GM18508 (cell line): ENCODE measurements at regions not wholly inside any gene's neighbourhood (a gene's known extent, or its start where the extent isn't known, plus 50 kb on each side); places are given as distances from the start of the nearest gene placed in this dataset.

Experiments
- ATAC-seq: cut with Tn5 transposase; IDR thresholded peaks from one replicate; pipeline ENCODE4 v1.9.1; 2021; ENCODE audit warnings: moderate number of reproducible peaks; ENCODE audit not compliant: insufficient read depth, unreplicated experiment

- ATAC-seq = no peak
Observed at GRCh38 chr7:108684629-108685028, 115.0 kb downstream of the DNAJB9 start.

DNA sequence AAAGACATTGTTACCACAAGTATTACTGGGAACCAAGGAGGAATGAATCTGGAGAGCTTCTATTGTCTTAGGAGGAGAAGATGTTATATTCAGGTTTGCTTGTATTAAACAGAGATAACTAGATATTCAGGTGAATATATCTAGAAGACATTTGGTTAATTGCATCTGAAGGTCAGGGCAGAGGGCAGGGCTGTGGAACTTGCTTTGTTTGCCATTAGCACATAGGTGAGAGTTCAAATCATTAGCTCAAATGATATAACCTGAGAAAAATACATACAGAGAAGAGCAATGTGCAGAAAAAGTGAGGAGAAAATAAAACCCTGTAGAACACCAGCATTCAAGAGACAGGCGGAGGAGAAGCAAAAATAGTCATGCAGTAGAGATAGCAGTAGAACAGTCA, 116.8 kb downstream of the DNAJB9 start:
- ATAC-seq = no peak

GRCh38 chr7:108697254-108697653, 127.6 kb downstream of the DNAJB9 start:
- no peak for ATAC-seq

GRCh38 chr7:108711611-108712010, 141.9 kb downstream of the DNAJB9 start:
- ATAC-seq = no peak

- ATAC-seq = no peak
Observed at GRCh38 chr7:108716783-108717182, 147.1 kb downstream of the DNAJB9 start.

DNA sequence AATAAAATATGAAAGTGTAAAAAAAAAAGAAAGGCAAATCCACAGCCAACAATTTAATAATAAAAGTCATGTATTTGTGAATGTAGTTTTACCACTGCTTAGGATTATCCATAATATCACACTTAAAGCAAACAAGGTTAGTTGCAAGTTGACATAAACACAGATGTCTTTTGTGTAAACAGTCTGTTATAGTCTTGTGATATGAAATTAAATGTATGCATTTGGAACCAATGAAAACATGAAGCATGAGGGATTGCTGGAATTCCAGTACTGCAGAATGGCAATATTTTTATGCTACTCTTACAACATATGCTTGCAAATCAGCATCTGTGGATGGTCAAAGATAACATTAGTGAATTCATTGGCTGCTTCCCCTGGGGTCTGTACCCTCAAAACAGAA, 148.1 kb downstream of the DNAJB9 start:
- ATAC-seq = no peak

DNA sequence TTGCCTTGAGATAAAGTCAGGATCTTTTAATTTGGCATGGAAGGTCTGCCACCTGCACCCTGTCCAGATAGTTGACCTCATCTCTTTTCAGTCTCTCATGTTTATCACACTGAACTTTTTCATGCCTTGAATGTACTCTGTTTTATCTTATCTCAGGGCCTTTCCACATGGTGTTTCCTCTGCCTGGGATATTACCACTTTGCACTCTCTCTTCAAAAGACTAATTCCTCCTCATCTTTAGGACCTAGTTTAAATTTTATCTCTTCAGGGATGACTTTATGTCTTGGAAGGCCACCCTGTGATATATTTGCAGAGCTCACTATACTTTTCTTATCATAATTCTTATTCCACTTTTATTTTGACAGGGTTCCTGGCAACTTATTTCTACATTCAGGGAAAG, 150.0 kb downstream of the DNAJB9 start:
- no peak for ATAC-seq

- no peak for ATAC-seq
Observed at GRCh38 chr7:108722561-108722960, 152.9 kb downstream of the DNAJB9 start.

GRCh38 chr7:108723381-108723814, 153.7 kb downstream of the DNAJB9 start:
- ATAC-seq = no peak

- no peak for ATAC-seq
Observed at GRCh38 chr7:108724251-108725100, 154.8 kb downstream of the DNAJB9 start.

GRCh38 chr7:108735814-108736213, 166.1 kb downstream of the DNAJB9 start:
- ATAC-seq = peak; percentile 60

GRCh38 chr7:108736221-108736891, 166.7 kb downstream of the DNAJB9 start:
- peak; percentile 17 for ATAC-seq

DNA sequence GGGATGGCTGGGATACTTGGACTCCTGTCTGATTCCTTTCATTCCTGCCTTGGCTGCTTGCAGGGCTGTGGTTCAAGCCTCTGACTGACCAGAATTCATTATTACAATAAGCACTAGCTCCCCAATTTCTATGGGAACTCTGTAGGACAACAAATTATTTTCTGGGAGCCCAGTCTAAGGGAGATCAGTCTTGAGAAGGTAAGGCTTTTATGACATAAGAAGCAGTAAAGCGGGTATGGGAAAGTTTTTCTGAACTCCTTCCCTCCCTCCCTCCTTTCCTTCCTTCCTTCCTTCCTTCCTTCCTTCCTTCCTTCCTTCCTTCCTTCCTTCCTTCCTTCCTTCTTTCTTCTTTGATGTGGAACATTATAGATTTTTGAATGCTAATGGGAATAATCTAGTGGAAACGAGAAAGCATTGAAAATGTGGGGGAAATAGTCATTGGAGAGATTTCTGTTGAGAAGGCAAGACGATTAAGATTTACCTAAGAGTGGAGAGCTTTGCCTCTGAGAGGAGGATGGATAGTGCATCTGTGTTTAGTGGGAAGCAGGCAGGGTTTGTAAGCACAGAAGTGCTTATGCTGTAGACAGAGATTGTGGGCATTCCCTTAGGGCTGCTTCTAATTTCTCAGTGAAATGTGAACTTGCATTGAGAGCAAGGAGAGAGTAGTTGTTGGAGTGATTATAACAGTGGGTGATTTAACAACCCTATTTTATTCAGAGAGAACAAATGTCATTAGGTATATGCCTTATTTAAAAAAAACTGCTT, 201.5 kb downstream of the DNAJB9 start:
- no peak for ATAC-seq

- ATAC-seq = no peak
Observed at GRCh38 chr7:108771853-108772252, 202.2 kb downstream of the DNAJB9 start.

DNA sequence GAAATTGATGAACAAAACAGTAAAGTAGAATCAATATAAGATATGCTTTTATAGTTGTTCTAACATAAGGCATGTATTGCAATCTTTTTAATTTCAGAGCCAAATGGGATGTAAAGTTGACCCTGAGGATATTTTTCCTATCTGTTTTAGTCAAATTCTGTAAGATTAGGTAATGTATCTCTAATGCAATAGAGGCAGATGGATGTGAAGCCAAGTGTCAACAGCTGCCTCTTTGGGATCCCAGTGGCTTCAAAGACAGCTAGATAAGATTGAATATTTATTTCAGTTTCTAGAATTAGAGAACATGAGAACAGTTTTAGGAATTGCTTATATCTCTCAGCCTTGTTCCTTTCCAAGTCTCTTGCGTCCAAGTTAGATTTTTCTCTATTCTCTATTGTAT, 208.3 kb downstream of the DNAJB9 start:
- no peak for ATAC-seq

GRCh38 chr7:108789451-108789850, 219.8 kb downstream of the DNAJB9 start:
- no peak for ATAC-seq

DNA sequence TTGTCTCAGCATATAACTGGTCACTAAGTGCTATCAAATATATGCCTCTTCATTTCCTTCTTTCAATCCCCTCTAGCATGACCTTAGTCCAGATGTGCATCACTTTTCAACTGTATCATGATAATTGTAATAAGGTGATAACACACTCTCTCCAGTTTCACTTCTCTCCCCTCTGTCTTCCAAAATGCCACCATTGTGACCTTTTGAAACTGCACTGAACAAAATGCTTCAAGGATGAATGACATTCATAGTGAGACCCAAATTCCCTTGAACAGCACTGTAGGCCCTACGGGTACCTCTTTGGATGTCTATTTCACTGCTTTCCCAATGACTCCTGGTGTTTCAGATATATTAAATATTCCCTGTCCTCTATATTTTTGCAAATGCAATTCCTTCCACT, 224.8 kb downstream of the DNAJB9 start:
- no peak for ATAC-seq

DNA sequence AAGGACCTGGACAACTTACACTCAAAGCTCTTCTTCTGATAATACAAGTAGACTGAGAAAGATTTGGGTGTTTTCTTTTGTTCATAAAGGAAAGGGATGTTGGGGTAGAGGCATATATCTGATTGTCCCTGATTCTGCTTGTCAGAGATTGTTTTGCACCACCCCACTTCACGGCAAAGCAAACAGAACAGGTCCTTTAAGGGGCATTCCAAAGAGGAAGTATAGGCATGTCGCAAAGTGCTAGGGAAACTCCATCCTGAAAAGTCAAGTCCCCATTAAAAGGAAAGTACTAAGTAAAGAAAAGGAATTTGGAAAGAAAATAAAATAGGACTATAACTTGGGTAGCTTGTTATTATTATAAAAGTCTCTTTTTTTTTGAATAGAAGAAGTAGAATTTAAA, 233.0 kb downstream of the DNAJB9 start:
- ATAC-seq = no peak

GRCh38 chr7:108805808-108806397, 236.2 kb downstream of the DNAJB9 start:
- no peak for ATAC-seq

DNA sequence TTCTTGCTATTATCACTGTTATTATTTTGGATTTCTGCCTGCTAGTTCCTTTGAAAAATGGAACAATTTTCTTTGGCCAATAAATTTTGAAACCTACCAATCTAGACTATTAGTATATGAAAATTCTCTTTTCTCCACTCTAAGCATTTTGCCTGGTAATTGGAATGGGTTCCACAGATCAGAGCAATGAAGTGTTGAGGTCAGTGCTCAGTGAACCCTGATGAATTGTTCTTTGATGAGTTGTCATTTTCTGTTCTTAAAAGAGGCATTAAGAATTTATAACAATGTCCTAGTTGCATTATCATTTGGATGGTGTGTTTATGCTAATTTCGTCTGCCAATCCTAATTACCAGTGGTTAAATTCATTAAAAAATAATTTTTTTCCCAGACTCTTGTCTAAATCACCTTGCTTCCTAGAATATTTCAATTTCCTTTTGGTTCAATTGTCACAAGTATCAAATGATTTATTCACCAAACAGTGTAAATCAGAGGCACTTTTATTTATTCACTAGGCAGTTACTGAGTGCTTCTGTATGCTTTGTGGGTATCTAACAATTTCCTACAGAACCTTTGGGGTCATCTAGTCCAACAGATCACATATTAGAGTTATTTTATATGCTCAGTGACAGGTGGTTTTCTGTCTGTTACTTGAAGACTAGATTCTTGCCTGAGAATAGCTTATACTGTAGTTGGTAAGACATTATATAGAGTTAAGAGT, 239.0 kb downstream of the DNAJB9 start:
- ATAC-seq = no peak
